ENCODE measurements at regions not wholly inside any gene's neighbourhood (a gene's known extent, or its start where the extent isn't known, plus 50 kb on each side); places are given as distances from the start of the nearest gene placed in this dataset.
A peak's percentile ranks its signal among the peaks of the same experiment; 100 is the strongest.

DNA sequence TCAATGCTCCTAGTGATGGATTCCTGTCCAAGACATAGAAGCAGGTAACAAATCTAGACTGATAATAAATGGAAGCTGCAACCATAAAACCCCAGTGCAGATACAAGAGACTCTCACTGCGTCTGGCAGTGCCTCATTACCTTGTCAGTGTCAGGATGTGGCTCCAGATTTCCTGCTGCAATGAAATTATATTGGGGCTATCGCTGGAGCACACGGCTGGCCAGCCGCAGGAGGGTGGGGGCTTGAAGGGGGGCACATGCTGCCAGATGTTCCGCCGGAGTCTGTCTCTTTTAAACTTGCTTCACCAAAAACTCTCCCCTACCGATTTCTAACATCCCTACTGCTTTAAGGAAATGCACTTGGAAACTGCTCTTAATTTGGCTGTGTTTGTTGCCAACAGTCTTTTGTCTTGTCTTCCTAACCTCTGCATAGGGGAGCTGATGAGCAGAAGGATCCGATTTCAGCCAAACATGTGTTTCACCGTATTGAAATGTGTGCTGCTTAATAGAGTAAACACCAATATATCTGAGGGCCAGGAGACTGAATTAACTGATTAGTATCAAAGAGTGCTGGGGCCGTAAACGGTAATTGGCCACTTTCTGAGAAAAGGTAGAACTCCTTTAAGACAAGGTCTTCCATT is 102.2 kb upstream of the EXOC2 start:
- no peak overlapping the region for H2AFZ ChIP-seq (ENCODE audit: low read depth)
- H3K9ac ChIP-seq, result no peak overlapping the region
- H3K4me1 ChIP-seq (ENCODE audit: control insufficient read depth in 1 of 2, insufficient read depth in 2 of 2, low read depth in 1 of 2, low read length in 1 of 2), result peaks cover 0 to 4% of the 10 kb centered on the region in 2 experiments; a peak in 1 of 4 replicates
- ChIA-PET POLR2A (no interaction called here), CTCF (interaction anchor here (1.1 to 1.5 kb wide), 4 partner anchors 20 to 642 kb away, joined by 3 to 6 read pairs (median 3); no protein-coding TSS in a partner anchor)
- H3K79me2 ChIP-seq (ENCODE audit: insufficient read depth), result no peaks in the 10 kb centered on the region
- WGBS (ENCODE audit: low lambda C conversion rate), result 2% methylated on average over 11 of the region's 11 CpGs
- peaks cover 62% of the 10 kb centered on the region; the same call in 1 of the 2 replicates for H3K27me3 ChIP-seq (ENCODE audit: insufficient read depth)
- H3K4me3 ChIP-seq (ENCODE audit: low read depth in 2 of 2, low read length in 1 of 2), result no peak overlapping the region
- no peaks in the 10 kb centered on the region for H3K9me2 ChIP-seq
- TF ChIP-seq, protein P1, sequence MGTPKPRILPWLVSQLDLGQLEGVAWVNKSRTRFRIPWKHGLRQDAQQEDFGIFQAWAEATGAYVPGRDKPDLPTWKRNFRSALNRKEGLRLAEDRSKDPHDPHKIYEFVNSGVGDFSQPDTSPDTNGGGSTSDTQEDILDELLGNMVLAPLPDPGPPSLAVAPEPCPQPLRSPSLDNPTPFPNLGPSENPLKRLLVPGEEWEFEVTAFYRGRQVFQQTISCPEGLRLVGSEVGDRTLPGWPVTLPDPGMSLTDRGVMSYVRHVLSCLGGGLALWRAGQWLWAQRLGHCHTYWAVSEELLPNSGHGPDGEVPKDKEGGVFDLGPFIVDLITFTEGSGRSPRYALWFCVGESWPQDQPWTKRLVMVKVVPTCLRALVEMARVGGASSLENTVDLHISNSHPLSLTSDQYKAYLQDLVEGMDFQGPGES (IDR thresholded peaks at IDR 0.05; ENCODE audit: low read depth, low read length), result no peak
- no peak for TF ChIP-seq SIN3A (IDR thresholded peaks at IDR 0.05; ENCODE audit: borderline replicate concordance, low read depth, low read length)
- TF ChIP-seq GATA2 (CRISPR knock-in tag; IDR thresholded peaks at IDR 0.05), result no peak
- H3K36me3 ChIP-seq (replicated peaks in 1 of 2; ENCODE audit: control insufficient read depth in 1 of 2, insufficient read depth in 2 of 2, low read length in 1 of 2), result no peaks in the 10 kb centered on the region
- no peaks in the 10 kb centered on the region for H3F3A ChIP-seq (replicated peaks; ENCODE audit: insufficient read depth)
- no peak overlapping the region for H3K4me2 ChIP-seq
- no peak overlapping the region for H3K27ac ChIP-seq (ENCODE audit: low read depth in 2 of 2, low read length in 1 of 2)
- H4K20me1 ChIP-seq (ENCODE audit: insufficient read depth), result no peaks in the 10 kb centered on the region
- H3K9me3 ChIP-seq, result no peaks in the 10 kb centered on the region
- DNase-seq, result peak; percentile 36

DNA sequence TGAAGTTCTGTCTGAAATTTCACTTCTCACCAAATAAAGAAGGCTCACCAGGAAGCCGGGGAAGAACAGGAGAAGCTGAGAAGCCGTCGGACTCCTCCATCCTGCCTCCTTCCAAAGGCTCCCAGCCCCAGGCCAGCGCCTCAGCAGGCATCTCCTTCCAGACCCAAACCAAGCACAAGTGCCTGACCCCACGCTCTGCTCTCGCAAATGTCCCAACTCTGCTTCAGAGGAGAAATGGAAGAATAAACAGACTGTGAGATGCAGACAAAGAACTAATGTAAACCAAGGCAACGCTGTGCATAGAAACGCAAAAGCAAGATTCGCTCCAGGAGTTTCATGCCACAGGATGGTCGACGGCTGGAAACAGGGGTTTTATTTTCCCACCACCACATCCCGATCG is 100.3 kb upstream of the EXOC2 start:
- Histone ChIP-seq H3K4me2 (no peak overlapping the region), H3F3A (replicated peaks; ENCODE audit: insufficient read depth) (no peaks in the 10 kb centered on the region), H3K9ac (no peak overlapping the region), H2AFZ (ENCODE audit: low read depth) (no peak overlapping the region), H4K20me1 (ENCODE audit: insufficient read depth) (no peaks in the 10 kb centered on the region), H3K9me3 (no peaks in the 10 kb centered on the region), H3K4me3 (ENCODE audit: low read depth in 2 of 2, low read length in 1 of 2) (no peak overlapping the region), H3K36me3 (replicated peaks in 1 of 2; ENCODE audit: control insufficient read depth in 1 of 2, insufficient read depth in 2 of 2, low read length in 1 of 2) (no peaks in the 10 kb centered on the region), H3K9me2 (no peaks in the 10 kb centered on the region), H3K4me1 (ENCODE audit: control insufficient read depth in 1 of 2, insufficient read depth in 2 of 2, low read depth in 1 of 2, low read length in 1 of 2) (peaks cover 0 to 4% of the 10 kb centered on the region in 2 experiments; a peak in 1 of 4 replicates), H3K79me2 (ENCODE audit: insufficient read depth) (no peaks in the 10 kb centered on the region), H3K27ac (ENCODE audit: low read depth in 2 of 2, low read length in 1 of 2) (no peak overlapping the region), H3K27me3 (ENCODE audit: insufficient read depth) (peaks cover 54% of the 10 kb centered on the region; the same call in 1 of the 2 replicates)
- WGBS (ENCODE audit: low lambda C conversion rate), result 17% methylated on average over 12 of the region's 13 CpGs
- TF ChIP-seq, protein P2, sequence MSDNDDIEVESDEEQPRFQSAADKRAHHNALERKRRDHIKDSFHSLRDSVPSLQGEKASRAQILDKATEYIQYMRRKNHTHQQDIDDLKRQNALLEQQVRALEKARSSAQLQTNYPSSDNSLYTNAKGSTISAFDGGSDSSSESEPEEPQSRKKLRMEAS (IDR thresholded peaks at IDR 0.05; ENCODE audit: low read depth), result no peak
- TF ChIP-seq GABPA (IDR thresholded peaks at IDR 0.05; ENCODE audit: low read depth) (no peak), RXRA (IDR thresholded peaks at IDR 0.05; ENCODE audit: borderline replicate concordance, low read depth) (no peak), RFX5 (IDR thresholded peaks at IDR 0.05; ENCODE audit: low read length) (no peak), NRF1 (IDR thresholded peaks at IDR 0.05; ENCODE audit: low read depth, low read length) (no peak), POLR2AphosphoS5 (IDR thresholded peaks at IDR 0.05; ENCODE audit: low read depth, low read length) (no peak), TAF1 (IDR thresholded peaks at IDR 0.05; ENCODE audit: borderline replicate concordance, low read depth, low read length) (no peak), ELF1 (IDR thresholded peaks at IDR 0.05) (no peak), SMC3 (IDR thresholded peaks at IDR 0.05; ENCODE audit: low read depth, low read length) (no peak), CHD2 (IDR thresholded peaks at IDR 0.05; ENCODE audit: low read length, partially characterized antibody) (no peak), FOSL2 (IDR thresholded peaks at IDR 0.05; ENCODE audit: borderline replicate concordance, low read depth) (no peak), EZH2phosphoT487 (IDR thresholded peaks at IDR 0.05; ENCODE audit: borderline replicate concordance, low read depth) (no peak), EP300 (IDR thresholded peaks at IDR 0.05; ENCODE audit: borderline replicate concordance in 1 of 2, low read depth in 1 of 2, low read length in 1 of 2) (no peak), MEF2A (IDR thresholded peaks at IDR 0.05; ENCODE audit: borderline replicate concordance, low read depth) (no peak), RAD21 (IDR thresholded peaks at IDR 0.05; ENCODE audit: low read length) (no peak), MXI1 (IDR thresholded peaks at IDR 0.05; ENCODE audit: low read depth, low read length) (no peak), FOXJ3 (CRISPR knock-in tag; IDR thresholded peaks at IDR 0.05) (no peak)
- TF ChIP-seq, protein P3, sequence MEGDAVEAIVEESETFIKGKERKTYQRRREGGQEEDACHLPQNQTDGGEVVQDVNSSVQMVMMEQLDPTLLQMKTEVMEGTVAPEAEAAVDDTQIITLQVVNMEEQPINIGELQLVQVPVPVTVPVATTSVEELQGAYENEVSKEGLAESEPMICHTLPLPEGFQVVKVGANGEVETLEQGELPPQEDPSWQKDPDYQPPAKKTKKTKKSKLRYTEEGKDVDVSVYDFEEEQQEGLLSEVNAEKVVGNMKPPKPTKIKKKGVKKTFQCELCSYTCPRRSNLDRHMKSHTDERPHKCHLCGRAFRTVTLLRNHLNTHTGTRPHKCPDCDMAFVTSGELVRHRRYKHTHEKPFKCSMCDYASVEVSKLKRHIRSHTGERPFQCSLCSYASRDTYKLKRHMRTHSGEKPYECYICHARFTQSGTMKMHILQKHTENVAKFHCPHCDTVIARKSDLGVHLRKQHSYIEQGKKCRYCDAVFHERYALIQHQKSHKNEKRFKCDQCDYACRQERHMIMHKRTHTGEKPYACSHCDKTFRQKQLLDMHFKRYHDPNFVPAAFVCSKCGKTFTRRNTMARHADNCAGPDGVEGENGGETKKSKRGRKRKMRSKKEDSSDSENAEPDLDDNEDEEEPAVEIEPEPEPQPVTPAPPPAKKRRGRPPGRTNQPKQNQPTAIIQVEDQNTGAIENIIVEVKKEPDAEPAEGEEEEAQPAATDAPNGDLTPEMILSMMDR (IDR thresholded peaks at IDR 0.05), result no peak
- TF ChIP-seq, protein P4, sequence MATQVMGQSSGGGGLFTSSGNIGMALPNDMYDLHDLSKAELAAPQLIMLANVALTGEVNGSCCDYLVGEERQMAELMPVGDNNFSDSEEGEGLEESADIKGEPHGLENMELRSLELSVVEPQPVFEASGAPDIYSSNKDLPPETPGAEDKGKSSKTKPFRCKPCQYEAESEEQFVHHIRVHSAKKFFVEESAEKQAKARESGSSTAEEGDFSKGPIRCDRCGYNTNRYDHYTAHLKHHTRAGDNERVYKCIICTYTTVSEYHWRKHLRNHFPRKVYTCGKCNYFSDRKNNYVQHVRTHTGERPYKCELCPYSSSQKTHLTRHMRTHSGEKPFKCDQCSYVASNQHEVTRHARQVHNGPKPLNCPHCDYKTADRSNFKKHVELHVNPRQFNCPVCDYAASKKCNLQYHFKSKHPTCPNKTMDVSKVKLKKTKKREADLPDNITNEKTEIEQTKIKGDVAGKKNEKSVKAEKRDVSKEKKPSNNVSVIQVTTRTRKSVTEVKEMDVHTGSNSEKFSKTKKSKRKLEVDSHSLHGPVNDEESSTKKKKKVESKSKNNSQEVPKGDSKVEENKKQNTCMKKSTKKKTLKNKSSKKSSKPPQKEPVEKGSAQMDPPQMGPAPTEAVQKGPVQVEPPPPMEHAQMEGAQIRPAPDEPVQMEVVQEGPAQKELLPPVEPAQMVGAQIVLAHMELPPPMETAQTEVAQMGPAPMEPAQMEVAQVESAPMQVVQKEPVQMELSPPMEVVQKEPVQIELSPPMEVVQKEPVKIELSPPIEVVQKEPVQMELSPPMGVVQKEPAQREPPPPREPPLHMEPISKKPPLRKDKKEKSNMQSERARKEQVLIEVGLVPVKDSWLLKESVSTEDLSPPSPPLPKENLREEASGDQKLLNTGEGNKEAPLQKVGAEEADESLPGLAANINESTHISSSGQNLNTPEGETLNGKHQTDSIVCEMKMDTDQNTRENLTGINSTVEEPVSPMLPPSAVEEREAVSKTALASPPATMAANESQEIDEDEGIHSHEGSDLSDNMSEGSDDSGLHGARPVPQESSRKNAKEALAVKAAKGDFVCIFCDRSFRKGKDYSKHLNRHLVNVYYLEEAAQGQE (IDR thresholded peaks at IDR 0.05; ENCODE audit: low read depth, low read length), result no peak
- no peak for DNase-seq
- CTCF ChIA-PET, result no interaction called here
- POLR2A ChIA-PET, result no interaction called here

All from SK-N-SH (cell line).